ENCODE measurements at regions not wholly inside any gene's neighbourhood (a gene's known extent, or its start where the extent isn't known, plus 50 kb on each side); places are given as distances from the start of the nearest gene placed in this dataset.
A peak's percentile ranks its signal among the peaks of the same experiment; 100 is the strongest.

DNA sequence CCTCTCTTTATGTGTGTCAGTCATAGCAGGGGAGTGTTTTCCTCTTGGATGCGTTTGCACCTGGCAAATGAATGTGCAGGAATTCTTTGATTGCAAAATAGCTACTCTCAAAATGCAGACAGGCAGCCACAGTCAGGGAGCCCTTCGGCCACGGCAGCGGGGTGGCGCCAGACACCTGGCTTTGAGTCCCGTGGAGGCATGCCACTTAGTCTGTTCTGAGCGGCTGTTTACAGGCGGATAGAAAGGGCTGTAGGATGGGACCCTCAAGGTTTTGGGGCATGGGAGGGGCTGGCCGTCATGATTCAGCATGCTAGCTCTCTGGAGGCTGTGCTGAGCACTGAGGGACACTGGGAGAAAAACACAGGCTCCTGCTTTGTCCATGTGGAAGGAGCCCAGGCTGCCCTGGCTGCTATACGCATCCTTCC lies 117.1 kb downstream of the SLC25A47 start:
- DNase-seq = peak in 1 of 2 experiments; percentile 27

- no peak for DNase-seq
Measured at GRCh38 chr14:100440758-100441203, 117.6 kb downstream of the SLC25A47 start.

GRCh38 chr14:100441271-100441947 lies 118.3 kb downstream of the SLC25A47 start:
- DNase-seq = no peak

- DNase-seq = no peak
Measured at GRCh38 chr14:100442036-100442435, 118.9 kb downstream of the SLC25A47 start.

GRCh38 chr14:100442498-100443490 lies 119.7 kb downstream of the SLC25A47 start:
- no peak for DNase-seq

DNA sequence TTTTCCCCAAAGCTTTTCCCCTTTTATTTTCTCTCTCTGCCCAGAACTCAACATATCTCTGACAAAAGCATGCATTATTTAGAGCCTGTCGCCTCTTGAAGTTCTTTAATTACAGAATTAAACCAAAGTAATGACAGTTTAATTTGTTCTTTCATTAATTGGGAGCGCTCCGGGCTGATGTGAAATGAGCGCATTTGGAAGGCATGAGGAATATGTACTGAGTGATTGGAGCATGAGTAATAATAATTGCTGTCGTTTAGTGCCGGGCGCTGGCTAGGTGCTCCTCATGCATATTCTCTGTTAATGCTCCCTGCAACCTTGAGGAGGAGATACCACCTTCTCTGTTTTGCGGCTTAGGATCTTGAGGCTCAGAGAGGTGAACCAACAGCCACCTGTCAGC lies 120.5 kb downstream of the SLC25A47 start:
- DNase-seq = no peak

DNA sequence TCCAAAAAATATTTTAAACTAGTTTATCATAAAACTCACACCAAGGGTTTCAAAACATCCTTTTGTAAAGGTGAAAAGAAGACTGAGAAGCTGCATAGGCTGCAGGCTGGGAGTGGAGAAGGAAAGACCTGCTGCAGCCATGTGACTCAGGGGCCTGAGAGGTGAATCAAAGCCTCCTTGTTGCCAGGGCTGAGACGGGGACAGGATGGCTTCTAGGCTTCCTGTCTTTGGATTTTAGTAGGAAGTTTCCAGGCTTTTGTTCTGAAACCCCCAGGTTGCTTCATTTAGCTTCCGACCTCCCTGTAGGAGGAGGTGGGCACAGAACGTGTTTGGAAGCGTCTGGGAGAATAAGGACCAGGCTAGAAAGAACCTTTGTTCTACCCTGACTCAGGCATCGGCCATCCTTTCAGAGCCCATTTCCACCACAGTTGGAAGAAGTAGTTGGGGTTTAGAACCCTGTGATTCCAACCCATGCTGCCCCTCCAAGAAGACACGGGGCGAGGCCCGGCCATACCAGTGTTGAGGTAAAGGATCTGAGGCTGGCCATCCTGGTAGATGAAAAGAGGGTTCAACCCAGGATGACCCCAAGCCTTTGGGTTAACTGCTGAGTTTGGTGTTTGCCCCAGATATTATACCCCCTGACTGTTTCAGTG lies 122.4 kb downstream of the SLC25A47 start:
- no peak for DNase-seq

DNA sequence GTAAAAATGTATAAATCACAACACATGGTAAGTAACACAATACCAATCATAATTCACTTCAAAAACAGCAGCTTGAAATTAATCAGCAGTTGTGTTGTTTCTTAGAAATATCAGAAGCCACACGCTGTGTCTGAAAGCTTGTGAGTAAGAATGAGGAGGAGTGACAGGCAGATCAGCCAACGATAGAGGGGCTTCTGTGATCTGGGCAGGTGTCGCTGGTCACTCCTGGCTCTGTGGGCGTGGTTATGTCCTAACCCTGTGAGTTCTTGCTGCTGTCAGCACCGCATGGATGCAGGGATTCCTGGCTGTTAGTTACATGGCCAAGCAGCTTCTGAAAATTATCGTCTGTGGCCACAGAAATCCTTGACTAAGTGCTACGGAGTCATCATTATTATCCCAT lies 123.4 kb downstream of the SLC25A47 start:
- no peak for DNase-seq

- no peak for DNase-seq
Measured at GRCh38 chr14:100448376-100448775, 125.2 kb downstream of the SLC25A47 start.

DNA sequence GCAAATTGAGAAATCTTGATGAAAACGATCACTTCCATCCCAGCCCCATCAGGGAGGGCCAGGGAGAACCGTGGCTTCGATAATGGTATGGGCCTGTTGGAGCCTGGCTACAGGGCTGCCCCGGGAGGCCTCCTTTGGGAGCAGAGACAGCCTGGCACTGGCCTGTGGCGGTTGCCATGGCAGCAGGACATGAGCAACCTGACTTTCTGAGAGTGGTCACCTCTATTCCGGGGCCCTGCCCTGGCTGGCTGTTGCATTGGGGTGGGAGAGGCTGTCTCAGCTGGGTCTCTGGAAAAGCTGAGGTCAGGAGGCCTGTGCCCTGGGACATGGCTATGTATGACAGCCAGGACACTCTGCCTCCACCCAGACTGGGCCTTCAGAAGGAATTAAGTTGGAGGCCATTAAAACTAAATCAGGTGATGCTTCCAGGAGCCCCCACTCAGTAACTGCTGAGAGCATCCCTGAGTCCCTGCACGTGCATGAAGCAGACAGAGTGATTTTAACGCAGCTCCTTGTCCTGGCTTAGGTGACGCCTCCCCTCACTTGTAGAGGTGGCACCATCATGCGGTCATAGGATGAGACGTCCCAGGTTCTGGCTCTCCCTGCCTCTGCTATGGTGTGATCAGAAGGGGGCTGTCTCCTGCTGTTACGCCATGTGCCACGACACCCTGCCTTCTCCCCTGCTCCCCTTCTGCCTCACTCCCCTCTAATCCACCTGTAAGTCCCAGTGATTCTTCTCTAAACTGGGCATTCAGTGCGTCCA lies 126.3 kb downstream of the SLC25A47 start:
- DNase-seq = no peak

DNA sequence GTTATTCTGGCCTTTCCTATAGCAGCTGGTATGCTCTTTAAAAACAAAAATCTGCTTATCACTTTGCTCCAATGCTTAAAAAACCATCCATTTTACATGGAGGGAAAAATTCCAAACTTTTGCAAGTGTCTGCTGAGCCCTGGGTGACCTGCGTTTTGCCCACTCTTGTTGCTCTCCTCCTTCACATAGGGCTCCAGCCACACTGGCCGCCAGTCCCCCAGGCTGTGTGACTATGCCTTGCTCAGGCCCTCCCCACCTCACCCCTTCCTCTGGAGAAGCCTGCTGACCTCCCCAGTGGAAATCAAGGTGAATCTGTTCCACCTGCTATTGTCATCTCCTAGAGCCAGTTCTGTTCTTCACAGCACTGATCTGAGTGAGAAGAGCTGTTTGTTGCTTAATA lies 126.9 kb downstream of the SLC25A47 start:
- DNase-seq = no peak

DNA sequence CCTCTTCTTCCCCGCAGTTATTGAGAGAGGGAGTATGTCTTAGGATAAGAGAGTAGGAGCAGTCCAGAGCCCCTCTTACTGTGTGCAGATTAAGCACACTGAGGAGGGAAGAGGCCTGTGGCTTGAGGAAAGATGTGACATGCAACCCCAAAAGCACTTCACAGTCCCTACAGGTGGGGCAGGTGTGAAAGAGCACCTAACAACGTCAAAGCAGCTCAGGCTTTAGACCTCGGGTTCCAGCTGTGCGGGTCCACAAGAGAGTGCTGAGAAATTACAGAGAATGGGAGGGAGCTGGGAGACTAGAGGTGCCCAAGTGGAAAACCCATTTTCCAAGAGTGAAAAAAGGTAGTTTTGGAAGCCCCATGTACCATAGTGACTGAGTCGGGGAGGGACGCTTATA lies 127.6 kb downstream of the SLC25A47 start:
- no peak for DNase-seq

GRCh38 chr14:100451264-100451663 lies 128.1 kb downstream of the SLC25A47 start:
- no peak for DNase-seq

DNA sequence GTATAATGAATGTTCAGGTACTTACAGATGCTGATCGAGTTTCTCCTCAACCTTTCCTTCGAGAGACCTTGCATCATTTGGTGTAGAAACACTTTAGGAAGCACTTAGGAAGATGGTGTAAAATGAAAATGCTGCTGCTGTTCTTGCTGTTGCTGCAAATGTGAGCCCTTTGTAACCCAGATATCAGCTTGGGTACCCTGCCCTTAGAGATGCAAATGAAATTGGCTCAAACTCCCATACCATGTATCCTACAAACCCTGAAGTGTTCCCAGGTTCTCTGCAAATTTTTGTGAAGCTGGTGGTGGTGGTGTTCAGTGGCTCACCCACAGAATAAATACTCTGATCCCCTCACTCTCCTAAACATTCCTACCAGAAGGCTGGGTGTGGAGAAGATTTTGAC lies 130.8 kb downstream of the SLC25A47 start:
- no peak for DNase-seq

DNA sequence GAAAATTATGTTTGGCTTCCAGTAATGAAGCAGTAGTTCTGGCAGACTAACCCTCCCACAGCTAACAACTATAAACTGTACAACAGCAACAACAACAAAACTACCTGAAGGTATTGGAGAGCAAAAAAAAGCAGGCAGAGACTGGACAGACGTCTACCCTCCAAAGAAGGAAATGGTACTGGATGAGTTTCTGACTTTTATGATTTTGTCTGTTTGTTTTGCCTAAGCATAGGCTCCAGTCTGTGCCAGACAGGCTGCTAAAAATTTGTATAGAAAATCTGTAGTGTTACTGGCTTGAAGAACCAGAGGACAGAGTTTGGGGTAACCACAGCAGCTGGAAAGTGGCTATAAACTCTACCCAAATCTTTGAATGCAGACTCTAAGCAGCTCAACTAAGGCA lies 131.3 kb downstream of the SLC25A47 start:
- DNase-seq = no peak

- no peak for DNase-seq
Measured at GRCh38 chr14:100463937-100464336, 123.3 kb downstream of the BEGAIN start.

- no peak for DNase-seq
Measured at GRCh38 chr14:100466111-100466856, 120.9 kb downstream of the BEGAIN start.

- DNase-seq = no peak
Measured at GRCh38 chr14:100467046-100467750, 120.0 kb downstream of the BEGAIN start.

GRCh38 chr14:100467939-100468338 lies 119.3 kb downstream of the BEGAIN start:
- no peak for DNase-seq

DNA sequence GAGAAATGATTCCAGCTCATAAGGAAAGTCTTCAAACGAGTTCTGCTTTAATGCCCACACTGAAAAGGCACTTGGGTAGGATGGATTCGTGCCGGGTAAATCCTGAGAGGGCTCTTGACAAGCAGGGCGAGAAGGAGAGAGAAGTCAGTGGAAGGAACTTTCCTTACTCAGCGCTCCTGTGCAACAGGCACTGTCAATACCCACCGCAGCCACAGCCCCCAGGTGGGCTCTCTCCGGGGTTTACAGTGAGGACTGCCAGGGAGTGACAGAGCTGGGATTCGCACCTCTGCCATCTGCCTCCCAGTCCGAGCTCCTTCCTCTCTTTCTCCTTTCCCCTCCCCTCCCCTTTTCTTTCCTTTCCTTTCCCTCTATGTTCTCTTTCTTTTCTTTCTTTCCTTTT lies 118.7 kb downstream of the BEGAIN start:
- DNase-seq = no peak

Data from stimulated activated CD4-positive, alpha-beta T cell treated with anti-CD3 and anti-CD28 coated beads, Interleukin-4, amount 100 ng/mL, for 4 hours (primary cell).